ENCODE measurements at regions not wholly inside any gene's neighbourhood (a gene's known extent, or its start where the extent isn't known, plus 50 kb on each side); places are given as distances from the start of the nearest gene placed in this dataset.

DNA sequence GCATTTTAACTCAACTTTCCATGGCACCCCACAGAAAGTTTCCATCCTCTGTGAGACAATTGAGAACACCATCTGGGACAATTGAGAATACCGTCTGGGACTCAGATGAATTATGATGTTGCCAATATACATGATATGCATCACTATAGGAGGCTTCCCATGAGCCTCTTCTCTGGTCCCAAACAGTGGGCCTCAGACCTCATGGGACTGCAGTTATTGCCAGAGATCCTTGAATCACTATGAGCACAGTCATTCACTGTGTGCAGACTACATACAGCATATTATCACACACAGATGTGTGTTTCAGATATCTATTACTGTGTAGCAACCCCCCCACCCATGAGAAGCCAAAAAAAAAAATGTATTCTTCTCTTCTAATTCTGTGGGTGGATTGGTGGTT is 134.4 kb downstream of the GXYLT1 start:
- Mint-ChIP-seq H3K4me1 (peaks cover 6% of the 10 kb centered on the region), H3K27me3 (ENCODE audit: low read depth) (no peaks in the 10 kb centered on the region), H3K9me3 (no peaks in the 10 kb centered on the region), H3K36me3 (no peaks in the 10 kb centered on the region), H3K27ac (no peak overlapping the region), H3K4me3 (no peak overlapping the region)
- DNase-seq (ENCODE audit: low spot score) (no peak), ATAC-seq (no peak)
- TF ChIP-seq GTF2I (CRISPR knock-in tag; conservative IDR thresholded peaks at IDR 0.05) (no peak), CREM (CRISPR knock-in tag; IDR thresholded peaks at IDR 0.05) (no peak), ZNF263 (CRISPR knock-in tag; IDR thresholded peaks at IDR 0.05; ENCODE audit: low read depth) (no peak), GRHL2 (CRISPR knock-in tag; IDR thresholded peaks at IDR 0.05; ENCODE audit: insufficient replicate concordance, severe bottlenecking) (no peak), NFE2L1 (CRISPR knock-in tag; IDR thresholded peaks at IDR 0.05) (no peak), PRRX2 (CRISPR knock-in tag; IDR thresholded peaks at IDR 0.05) (no peak), FOXP1 (CRISPR knock-in tag; IDR thresholded peaks at IDR 0.05; ENCODE audit: borderline replicate concordance) (no peak), OVOL2 (CRISPR knock-in tag; IDR thresholded peaks at IDR 0.05; ENCODE audit: borderline replicate concordance) (no peak), CBFB (CRISPR knock-in tag; IDR thresholded peaks at IDR 0.05; ENCODE audit: low read depth) (no peak), MYBL2 (CRISPR knock-in tag; IDR thresholded peaks at IDR 0.05) (no peak), RORB (CRISPR knock-in tag; IDR thresholded peaks at IDR 0.05) (no peak)
- TF ChIP-seq, protein P1, sequence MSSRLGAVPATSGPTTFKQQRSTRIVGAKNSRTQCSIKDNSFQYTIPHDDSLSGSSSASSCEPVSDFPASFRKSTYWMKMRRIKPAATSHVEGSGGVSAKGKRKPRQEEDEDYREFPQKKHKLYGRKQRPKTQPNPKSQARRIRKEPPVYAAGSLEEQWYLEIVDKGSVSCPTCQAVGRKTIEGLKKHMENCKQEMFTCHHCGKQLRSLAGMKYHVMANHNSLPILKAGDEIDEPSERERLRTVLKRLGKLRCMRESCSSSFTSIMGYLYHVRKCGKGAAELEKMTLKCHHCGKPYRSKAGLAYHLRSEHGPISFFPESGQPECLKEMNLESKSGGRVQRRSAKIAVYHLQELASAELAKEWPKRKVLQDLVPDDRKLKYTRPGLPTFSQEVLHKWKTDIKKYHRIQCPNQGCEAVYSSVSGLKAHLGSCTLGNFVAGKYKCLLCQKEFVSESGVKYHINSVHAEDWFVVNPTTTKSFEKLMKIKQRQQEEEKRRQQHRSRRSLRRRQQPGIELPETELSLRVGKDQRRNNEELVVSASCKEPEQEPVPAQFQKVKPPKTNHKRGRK (CRISPR knock-in tag; IDR thresholded peaks at IDR 0.05; ENCODE audit: borderline replicate concordance): no peak
- TF ChIP-seq, protein P2, sequence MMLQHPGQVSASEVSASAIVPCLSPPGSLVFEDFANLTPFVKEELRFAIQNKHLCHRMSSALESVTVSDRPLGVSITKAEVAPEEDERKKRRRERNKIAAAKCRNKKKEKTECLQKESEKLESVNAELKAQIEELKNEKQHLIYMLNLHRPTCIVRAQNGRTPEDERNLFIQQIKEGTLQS (CRISPR knock-in tag; conservative IDR thresholded peaks at IDR 0.05): no peak
- TF ChIP-seq, protein P3, sequence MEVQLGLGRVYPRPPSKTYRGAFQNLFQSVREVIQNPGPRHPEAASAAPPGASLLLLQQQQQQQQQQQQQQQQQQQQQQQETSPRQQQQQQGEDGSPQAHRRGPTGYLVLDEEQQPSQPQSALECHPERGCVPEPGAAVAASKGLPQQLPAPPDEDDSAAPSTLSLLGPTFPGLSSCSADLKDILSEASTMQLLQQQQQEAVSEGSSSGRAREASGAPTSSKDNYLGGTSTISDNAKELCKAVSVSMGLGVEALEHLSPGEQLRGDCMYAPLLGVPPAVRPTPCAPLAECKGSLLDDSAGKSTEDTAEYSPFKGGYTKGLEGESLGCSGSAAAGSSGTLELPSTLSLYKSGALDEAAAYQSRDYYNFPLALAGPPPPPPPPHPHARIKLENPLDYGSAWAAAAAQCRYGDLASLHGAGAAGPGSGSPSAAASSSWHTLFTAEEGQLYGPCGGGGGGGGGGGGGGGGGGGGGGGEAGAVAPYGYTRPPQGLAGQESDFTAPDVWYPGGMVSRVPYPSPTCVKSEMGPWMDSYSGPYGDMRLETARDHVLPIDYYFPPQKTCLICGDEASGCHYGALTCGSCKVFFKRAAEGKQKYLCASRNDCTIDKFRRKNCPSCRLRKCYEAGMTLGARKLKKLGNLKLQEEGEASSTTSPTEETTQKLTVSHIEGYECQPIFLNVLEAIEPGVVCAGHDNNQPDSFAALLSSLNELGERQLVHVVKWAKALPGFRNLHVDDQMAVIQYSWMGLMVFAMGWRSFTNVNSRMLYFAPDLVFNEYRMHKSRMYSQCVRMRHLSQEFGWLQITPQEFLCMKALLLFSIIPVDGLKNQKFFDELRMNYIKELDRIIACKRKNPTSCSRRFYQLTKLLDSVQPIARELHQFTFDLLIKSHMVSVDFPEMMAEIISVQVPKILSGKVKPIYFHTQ (CRISPR knock-in tag; IDR thresholded peaks at IDR 0.05): no peak
- TF ChIP-seq, protein P4, sequence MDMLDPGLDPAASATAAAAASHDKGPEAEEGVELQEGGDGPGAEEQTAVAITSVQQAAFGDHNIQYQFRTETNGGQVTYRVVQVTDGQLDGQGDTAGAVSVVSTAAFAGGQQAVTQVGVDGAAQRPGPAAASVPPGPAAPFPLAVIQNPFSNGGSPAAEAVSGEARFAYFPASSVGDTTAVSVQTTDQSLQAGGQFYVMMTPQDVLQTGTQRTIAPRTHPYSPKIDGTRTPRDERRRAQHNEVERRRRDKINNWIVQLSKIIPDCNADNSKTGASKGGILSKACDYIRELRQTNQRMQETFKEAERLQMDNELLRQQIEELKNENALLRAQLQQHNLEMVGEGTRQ (CRISPR knock-in tag; IDR thresholded peaks at IDR 0.05): no peak
- TF ChIP-seq, protein P5, sequence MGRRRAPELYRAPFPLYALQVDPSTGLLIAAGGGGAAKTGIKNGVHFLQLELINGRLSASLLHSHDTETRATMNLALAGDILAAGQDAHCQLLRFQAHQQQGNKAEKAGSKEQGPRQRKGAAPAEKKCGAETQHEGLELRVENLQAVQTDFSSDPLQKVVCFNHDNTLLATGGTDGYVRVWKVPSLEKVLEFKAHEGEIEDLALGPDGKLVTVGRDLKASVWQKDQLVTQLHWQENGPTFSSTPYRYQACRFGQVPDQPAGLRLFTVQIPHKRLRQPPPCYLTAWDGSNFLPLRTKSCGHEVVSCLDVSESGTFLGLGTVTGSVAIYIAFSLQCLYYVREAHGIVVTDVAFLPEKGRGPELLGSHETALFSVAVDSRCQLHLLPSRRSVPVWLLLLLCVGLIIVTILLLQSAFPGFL (CRISPR knock-in tag; IDR thresholded peaks at IDR 0.05; ENCODE audit: borderline replicate concordance): no peak
- TF ChIP-seq, protein P6, sequence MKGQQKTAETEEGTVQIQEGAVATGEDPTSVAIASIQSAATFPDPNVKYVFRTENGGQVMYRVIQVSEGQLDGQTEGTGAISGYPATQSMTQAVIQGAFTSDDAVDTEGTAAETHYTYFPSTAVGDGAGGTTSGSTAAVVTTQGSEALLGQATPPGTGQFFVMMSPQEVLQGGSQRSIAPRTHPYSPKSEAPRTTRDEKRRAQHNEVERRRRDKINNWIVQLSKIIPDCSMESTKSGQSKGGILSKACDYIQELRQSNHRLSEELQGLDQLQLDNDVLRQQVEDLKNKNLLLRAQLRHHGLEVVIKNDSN (CRISPR knock-in tag; IDR thresholded peaks at IDR 0.05): no peak
- TF ChIP-seq, protein P7, sequence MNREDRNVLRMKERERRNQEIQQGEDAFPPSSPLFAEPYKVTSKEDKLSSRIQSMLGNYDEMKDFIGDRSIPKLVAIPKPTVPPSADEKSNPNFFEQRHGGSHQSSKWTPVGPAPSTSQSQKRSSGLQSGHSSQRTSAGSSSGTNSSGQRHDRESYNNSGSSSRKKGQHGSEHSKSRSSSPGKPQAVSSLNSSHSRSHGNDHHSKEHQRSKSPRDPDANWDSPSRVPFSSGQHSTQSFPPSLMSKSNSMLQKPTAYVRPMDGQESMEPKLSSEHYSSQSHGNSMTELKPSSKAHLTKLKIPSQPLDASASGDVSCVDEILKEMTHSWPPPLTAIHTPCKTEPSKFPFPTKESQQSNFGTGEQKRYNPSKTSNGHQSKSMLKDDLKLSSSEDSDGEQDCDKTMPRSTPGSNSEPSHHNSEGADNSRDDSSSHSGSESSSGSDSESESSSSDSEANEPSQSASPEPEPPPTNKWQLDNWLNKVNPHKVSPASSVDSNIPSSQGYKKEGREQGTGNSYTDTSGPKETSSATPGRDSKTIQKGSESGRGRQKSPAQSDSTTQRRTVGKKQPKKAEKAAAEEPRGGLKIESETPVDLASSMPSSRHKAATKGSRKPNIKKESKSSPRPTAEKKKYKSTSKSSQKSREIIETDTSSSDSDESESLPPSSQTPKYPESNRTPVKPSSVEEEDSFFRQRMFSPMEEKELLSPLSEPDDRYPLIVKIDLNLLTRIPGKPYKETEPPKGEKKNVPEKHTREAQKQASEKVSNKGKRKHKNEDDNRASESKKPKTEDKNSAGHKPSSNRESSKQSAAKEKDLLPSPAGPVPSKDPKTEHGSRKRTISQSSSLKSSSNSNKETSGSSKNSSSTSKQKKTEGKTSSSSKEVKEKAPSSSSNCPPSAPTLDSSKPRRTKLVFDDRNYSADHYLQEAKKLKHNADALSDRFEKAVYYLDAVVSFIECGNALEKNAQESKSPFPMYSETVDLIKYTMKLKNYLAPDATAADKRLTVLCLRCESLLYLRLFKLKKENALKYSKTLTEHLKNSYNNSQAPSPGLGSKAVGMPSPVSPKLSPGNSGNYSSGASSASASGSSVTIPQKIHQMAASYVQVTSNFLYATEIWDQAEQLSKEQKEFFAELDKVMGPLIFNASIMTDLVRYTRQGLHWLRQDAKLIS (CRISPR knock-in tag; IDR thresholded peaks at IDR 0.05; ENCODE audit: borderline replicate concordance): no peak
- TF ChIP-seq, protein P8, sequence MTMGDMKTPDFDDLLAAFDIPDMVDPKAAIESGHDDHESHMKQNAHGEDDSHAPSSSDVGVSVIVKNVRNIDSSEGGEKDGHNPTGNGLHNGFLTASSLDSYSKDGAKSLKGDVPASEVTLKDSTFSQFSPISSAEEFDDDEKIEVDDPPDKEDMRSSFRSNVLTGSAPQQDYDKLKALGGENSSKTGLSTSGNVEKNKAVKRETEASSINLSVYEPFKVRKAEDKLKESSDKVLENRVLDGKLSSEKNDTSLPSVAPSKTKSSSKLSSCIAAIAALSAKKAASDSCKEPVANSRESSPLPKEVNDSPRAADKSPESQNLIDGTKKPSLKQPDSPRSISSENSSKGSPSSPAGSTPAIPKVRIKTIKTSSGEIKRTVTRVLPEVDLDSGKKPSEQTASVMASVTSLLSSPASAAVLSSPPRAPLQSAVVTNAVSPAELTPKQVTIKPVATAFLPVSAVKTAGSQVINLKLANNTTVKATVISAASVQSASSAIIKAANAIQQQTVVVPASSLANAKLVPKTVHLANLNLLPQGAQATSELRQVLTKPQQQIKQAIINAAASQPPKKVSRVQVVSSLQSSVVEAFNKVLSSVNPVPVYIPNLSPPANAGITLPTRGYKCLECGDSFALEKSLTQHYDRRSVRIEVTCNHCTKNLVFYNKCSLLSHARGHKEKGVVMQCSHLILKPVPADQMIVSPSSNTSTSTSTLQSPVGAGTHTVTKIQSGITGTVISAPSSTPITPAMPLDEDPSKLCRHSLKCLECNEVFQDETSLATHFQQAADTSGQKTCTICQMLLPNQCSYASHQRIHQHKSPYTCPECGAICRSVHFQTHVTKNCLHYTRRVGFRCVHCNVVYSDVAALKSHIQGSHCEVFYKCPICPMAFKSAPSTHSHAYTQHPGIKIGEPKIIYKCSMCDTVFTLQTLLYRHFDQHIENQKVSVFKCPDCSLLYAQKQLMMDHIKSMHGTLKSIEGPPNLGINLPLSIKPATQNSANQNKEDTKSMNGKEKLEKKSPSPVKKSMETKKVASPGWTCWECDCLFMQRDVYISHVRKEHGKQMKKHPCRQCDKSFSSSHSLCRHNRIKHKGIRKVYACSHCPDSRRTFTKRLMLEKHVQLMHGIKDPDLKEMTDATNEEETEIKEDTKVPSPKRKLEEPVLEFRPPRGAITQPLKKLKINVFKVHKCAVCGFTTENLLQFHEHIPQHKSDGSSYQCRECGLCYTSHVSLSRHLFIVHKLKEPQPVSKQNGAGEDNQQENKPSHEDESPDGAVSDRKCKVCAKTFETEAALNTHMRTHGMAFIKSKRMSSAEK (CRISPR knock-in tag; IDR thresholded peaks at IDR 0.05; ENCODE audit: borderline replicate concordance): no peak
- ChIA-PET POLR2A (no interaction called here), CTCF (no interaction called here)

Measured in WTC11 (cell line).